Pancreas (tissue), 10 donors: ENCODE measurements at regions not wholly inside any gene's neighbourhood (a gene's known extent, or its start where the extent isn't known, plus 50 kb on each side); places are given as distances from the start of the nearest gene placed in this dataset.

Experiments used
- ATAC-seq, 4 donors: fragments of 200-7000 bp; cut with Tn5 transposase; one replicate each; pipeline versions ENCODE4 v1.8.0 to v1.9.1; 2020; ENCODE audit warnings: mild to moderate bottlenecking in 4 of 4, moderate library complexity in 4 of 4
- DNase-seq, 6 donors: peaks; one replicate each; pipeline ENCODE4 v3.0.0-alpha.2; 2020
- FAIRE-seq: peaks from 2 replicates; lab custom pipeline; 2012; peaks lifted over from hg19 to GRCh38; lab: Jason Lieb, UNC
- H3K27ac ChIP-seq, 4 donors: fragments of 200-600 bp; sonication (generic); 1 replicate in 3 of 4; 2 replicates in 1 of 4; pipeline versions ENCODE4 v1.5.0 to v1.8.0; 2020
- H3K27me3 ChIP-seq, 4 donors: fragments of 200-600 bp; one replicate each; pipeline ENCODE4 v1.8.0; 2021
- H3K36me3 ChIP-seq, 3 donors: fragments of 200-600 bp; sonication (generic) in 1 of 3; one replicate each; pipeline versions ENCODE4 v1.5.0 to v1.8.0; 2020 to 2021
- H3K4me1 ChIP-seq, 3 donors: fragments of 200-600 bp; one replicate each; pipeline ENCODE4 v1.8.0; 2021
- H3K4me3 ChIP-seq, 4 donors: fragments of 200-600 bp; sonication (generic) in 2 of 4; one replicate each; pipeline versions ENCODE4 v1.5.0 to v1.8.0; 2020 to 2021
- H3K9me3 ChIP-seq, 4 donors: fragments of 200-600 bp; one replicate each; pipeline ENCODE4 v1.8.0; 2021
- CTCF ChIP-seq, 4 donors: fragments of 200-600 bp; sonication (generic) in 3 of 4; IDR thresholded peaks; one replicate each; pipeline versions ENCODE4 v1.5.0 to v1.8.0; 2021; ENCODE audit warnings: antibody characterized with exemption in 4 of 4
- WGBS, 2 donors: extraction: QIAGEN DNeasy Blood & Tissue Kit; methylation state at CpG; one replicate each; pipeline ENCODE4 v1.1.7; 2013; 5-methylcytosine and 5-hydroxymethylcytosine counted together
- intact Hi-C, 3 donors: fragments of 100-400 bp; cut with DNase I; formaldehyde crosslinking; loops; one replicate each; pipeline versions ENCODE4 v1.11.1 to v1.14.2; 2022
- donor health status: healthy with polysubstance abuse.
- donor health status: DM: no; HTN: no; CAD: no; lungs with moderate emphysema.
- donor health status: DM: no; HTN: no; CAD: no.
- donor health status: control.
- donor health status: control.
- donor health status: Bipolar disorder and iron deficiency.
- donor health status: DM: yes; HTN: yes; CAD: no.
- donor health status: DM: no; HTN: no; CAD: no.
- donor health status: DM: no; HTN: no; CAD: no.
- donor health status: DM: yes; HTN: yes; CAD: no.

- ATAC-seq (no peak), FAIRE-seq (no peak), DNase-seq (no peak)
- Histone ChIP-seq H3K4me3 (no peak overlapping the region), H3K27me3 (no peaks in the 10 kb centered on the region), H3K9me3 (no peaks in the 10 kb centered on the region), H3K27ac (peak overlapping the region in 1 of 4 donors; percentile 33), H3K4me1 (peaks cover 20 to 50% (median 24%) of the 10 kb centered on the region in 3 donors), H3K36me3 (no peaks in the 10 kb centered on the region)
- TF ChIP-seq CTCF (IDR thresholded peaks at IDR 0.05) = no peak
- WGBS, 2 donors = 57 to 61% methylated on average over 6 of the region's 6 CpGs
- intact Hi-C loops = loop anchor here in 1 of 3 donors (10.0 kb wide), 1 partner anchor 95 kb away; no protein-coding TSS in a partner anchor
These were observed 116.6 kb downstream of the SLC25A47 start for GRCh38 chr14:100439781-100440180.

- WGBS, 2 donors = 15% methylated on average over 10 of the region's 10 CpGs
- intact Hi-C loops = loop anchor here in 1 of 3 donors (10.0 kb wide), 1 partner anchor 95 kb away; no protein-coding TSS in a partner anchor
- Histone ChIP-seq H3K4me3 (no peak overlapping the region), H3K27me3 (no peaks in the 10 kb centered on the region), H3K9me3 (no peaks in the 10 kb centered on the region), H3K27ac (peak overlapping the region in 1 of 4 donors; percentile 33), H3K4me1 (peaks cover 20 to 50% (median 24%) of the 10 kb centered on the region in 3 donors), H3K36me3 (no peaks in the 10 kb centered on the region)
- peak; percentile 45 to 69 (median 57) for TF ChIP-seq CTCF (IDR thresholded peaks at IDR 0.05)
- FAIRE-seq (no peak), ATAC-seq (peak; percentile 91 to 94 (median 92)), DNase-seq (peak; percentile 73 to 89 (median 82))
These were observed 117.1 kb downstream of the SLC25A47 start for GRCh38 chr14:100440207-100440631.

GRCh38 chr14:100440758-100441203 is 117.6 kb downstream of the SLC25A47 start:
- no peaks in the 10 kb centered on the region for H3K27me3 ChIP-seq
- intact Hi-C loops = loop anchor here in 1 of 3 donors (10.0 kb wide), 1 partner anchor 94 kb away; no protein-coding TSS in a partner anchor
- 79 to 85% methylated on average over 6 of the region's 6 CpGs for WGBS, 2 donors
- no peak for DNase-seq
- H3K27ac ChIP-seq = peak overlapping the region in 1 of 4 donors; percentile 33
- no peak for FAIRE-seq
- H3K4me3 ChIP-seq = no peak overlapping the region
- no peaks in the 10 kb centered on the region for H3K9me3 ChIP-seq
- peaks cover 20 to 50% (median 21%) of the 10 kb centered on the region in 3 donors for H3K4me1 ChIP-seq
- H3K36me3 ChIP-seq = no peaks in the 10 kb centered on the region
- TF ChIP-seq CTCF (IDR thresholded peaks at IDR 0.05) = no peak
- ATAC-seq = peak; percentile 29 to 65 (median 41)

GRCh38 chr14:100441271-100441947 is 118.3 kb downstream of the SLC25A47 start:
- DNase-seq = peak in 1 of 6 donors; percentile 45
- 89 to 90% methylated on average over 6 of the region's 6 CpGs for WGBS, 2 donors
- intact Hi-C loops = loop anchor here in 1 of 3 donors (10.0 kb wide), 1 partner anchor 93 kb away; no protein-coding TSS in a partner anchor
- no peak for ATAC-seq
- Histone ChIP-seq H3K4me1 (peaks cover 18 to 49% (median 18%) of the 10 kb centered on the region in 3 donors), H3K36me3 (no peaks in the 10 kb centered on the region), H3K27ac (peak overlapping the region in 2 of 4 donors; percentile 37 to 41), H3K27me3 (no peaks in the 10 kb centered on the region), H3K9me3 (no peaks in the 10 kb centered on the region), H3K4me3 (no peak overlapping the region)
- no peak for TF ChIP-seq CTCF (IDR thresholded peaks at IDR 0.05)
- FAIRE-seq = no peak
